ENCODE measurements at regions not wholly inside any gene's neighbourhood (a gene's known extent, or its start where the extent isn't known, plus 50 kb on each side); places are given as distances from the start of the nearest gene placed in this dataset.

DNA sequence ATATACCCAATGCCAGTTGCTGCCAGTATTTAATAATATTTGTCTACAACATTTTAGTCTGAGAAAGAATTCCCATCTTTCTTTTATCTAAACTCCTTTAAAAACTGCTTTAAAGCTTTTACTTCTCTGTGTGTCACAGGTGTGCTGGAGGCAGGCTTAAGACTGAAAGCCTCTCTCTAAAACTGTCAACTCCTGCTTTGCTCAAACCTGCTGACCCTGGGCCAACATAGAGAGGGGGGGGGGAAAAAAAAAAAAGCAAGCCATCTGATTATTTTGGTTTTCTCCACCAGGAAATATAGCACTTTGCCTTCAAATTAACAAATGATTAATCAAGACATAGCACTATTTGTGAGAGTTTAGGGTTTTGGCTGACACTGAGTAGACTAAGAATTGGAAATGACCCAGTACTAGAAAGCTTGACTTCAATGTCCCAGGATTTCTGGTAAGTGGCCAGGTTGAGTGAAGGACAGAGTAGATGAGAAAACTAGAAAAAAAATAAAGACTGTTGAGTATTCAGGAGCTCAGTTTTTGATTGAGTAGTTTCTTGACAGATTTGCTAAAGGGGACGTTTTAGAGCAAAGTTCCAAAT is 357.0 kb upstream of the FLRT2 start:
- DNase-seq (ENCODE audit: low read depth), result no peak
- H3K4me3 ChIP-seq (replicated peaks; ENCODE audit: low read depth, low read length), result no peak overlapping the region
- TF ChIP-seq, protein P1, sequence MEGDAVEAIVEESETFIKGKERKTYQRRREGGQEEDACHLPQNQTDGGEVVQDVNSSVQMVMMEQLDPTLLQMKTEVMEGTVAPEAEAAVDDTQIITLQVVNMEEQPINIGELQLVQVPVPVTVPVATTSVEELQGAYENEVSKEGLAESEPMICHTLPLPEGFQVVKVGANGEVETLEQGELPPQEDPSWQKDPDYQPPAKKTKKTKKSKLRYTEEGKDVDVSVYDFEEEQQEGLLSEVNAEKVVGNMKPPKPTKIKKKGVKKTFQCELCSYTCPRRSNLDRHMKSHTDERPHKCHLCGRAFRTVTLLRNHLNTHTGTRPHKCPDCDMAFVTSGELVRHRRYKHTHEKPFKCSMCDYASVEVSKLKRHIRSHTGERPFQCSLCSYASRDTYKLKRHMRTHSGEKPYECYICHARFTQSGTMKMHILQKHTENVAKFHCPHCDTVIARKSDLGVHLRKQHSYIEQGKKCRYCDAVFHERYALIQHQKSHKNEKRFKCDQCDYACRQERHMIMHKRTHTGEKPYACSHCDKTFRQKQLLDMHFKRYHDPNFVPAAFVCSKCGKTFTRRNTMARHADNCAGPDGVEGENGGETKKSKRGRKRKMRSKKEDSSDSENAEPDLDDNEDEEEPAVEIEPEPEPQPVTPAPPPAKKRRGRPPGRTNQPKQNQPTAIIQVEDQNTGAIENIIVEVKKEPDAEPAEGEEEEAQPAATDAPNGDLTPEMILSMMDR (IDR thresholded peaks at IDR 0.05; ENCODE audit: low read length, missing control alignments), result no peak

DNA sequence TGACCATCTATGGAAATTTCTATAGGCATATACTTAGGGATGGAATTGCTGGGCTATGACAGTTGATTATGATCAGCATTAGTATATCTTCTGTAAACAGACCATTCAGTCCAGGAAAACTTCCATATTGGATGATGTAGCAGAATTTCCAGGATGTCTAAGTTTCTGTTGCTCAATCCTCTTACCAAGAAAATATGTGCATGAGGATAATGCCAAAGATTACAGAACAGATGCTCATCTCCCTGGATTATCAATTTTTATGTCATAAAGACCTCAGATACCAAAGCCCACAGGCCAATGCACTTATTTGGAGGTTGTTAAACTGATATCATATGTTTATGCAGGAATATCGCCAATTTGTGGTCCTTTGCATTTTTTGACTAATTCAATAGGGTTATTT is 354.4 kb upstream of the FLRT2 start:
- H3K4me3 ChIP-seq (replicated peaks; ENCODE audit: low read depth, low read length), result no peak overlapping the region
- TF ChIP-seq, protein P1 (IDR thresholded peaks at IDR 0.05; ENCODE audit: low read length, missing control alignments), result no peak
- peak; percentile 48 for DNase-seq (ENCODE audit: low read depth)

DNA sequence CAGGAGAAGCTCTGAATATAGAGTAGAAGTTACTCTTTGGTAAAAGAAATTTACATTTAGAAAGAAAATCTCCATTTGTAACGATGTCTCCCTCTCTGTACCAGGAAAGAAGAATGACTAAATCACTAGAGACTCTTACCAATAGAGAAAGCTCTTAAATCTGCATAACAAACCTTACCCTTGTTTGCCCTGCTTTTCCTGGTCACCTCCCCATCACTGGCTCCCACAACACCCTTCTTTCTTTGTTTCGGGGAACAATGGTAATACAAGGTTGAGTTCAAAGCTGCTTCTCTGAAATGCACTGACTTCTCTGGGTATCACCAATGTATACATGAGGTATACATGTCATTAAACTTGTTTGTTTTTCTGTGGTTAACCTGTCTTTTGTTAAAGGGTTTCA is 351.1 kb upstream of the FLRT2 start:
- no peak overlapping the region for H3K4me3 ChIP-seq (replicated peaks; ENCODE audit: low read depth, low read length)
- DNase-seq (ENCODE audit: low read depth), result no peak
- TF ChIP-seq, protein P1 (IDR thresholded peaks at IDR 0.05; ENCODE audit: low read length, missing control alignments), result no peak

DNA sequence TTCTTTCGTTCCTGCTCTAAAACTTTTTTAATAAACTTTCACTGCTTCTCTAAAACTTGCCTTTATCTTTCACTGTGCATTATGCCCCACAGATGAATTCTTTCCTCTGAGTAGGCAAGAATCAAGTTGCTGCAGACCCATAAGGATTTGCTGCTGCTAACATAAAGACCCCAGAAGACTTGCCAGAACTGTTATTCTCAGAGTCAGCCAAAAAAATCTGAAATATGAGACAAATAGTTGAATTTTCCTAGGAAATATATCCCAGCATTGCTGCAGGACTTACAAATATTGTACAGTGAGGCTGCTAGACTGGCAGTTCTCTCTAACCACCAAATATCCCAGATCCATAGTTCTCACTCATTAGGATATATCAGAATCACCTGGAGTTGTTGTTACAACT is 349.1 kb upstream of the FLRT2 start:
- DNase-seq (ENCODE audit: low read depth), result no peak
- TF ChIP-seq, protein P1 (IDR thresholded peaks at IDR 0.05; ENCODE audit: low read length, missing control alignments), result no peak

DNA sequence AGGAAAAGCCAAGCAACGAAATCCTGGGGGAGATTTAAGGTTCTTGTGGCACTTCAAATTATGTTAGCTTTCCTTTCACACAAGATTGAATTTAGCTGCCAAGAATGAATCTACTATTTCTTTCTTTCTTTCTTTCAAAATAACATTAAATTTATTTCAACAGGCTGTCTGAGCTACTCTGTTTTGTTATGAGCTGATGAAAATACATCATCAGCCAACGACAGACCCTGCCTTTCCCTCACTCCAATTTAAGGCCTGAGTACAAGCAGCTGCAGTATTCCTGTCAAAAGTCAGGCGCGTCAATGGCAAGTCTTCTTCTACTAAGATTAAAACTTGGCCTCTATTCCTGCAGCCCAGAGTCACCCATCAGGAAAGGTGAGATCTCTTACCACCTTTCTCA is 347.7 kb upstream of the FLRT2 start:
- DNase-seq (ENCODE audit: low read depth), result no peak
- H3K4me3 ChIP-seq (replicated peaks; ENCODE audit: low read depth, low read length), result no peak overlapping the region
- TF ChIP-seq, protein P1 (IDR thresholded peaks at IDR 0.05; ENCODE audit: low read length, missing control alignments), result no peak

More for the DNA sequence above, 349.1 kb upstream of the FLRT2 start:
- H3K4me3 ChIP-seq (replicated peaks; ENCODE audit: low read depth, low read length), result no peak overlapping the region

DNA sequence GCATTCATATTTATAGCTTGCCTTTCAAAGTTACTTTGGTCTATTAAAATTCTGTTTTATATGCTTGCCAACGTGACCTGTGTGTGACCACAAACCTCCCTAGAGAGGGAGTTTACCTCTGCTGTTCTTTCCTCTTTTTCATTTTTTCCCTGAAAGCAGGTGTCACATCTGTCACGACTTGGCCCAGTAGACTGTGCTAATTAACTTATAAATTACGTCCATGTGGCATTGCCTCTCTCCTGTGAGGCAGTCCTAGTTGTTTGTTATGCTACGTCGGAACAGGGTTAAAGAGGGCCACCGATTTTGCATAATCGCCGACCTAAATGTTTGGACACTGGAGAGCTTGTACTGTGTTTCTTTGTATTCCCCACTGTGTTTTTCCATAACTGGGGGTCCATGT is 343.9 kb upstream of the FLRT2 start:
- no peak overlapping the region for H3K4me3 ChIP-seq (replicated peaks; ENCODE audit: low read depth, low read length)
- TF ChIP-seq, protein P1 (IDR thresholded peaks at IDR 0.05; ENCODE audit: low read length, missing control alignments), result no peak
- DNase-seq (ENCODE audit: low read depth), result no peak

DNA sequence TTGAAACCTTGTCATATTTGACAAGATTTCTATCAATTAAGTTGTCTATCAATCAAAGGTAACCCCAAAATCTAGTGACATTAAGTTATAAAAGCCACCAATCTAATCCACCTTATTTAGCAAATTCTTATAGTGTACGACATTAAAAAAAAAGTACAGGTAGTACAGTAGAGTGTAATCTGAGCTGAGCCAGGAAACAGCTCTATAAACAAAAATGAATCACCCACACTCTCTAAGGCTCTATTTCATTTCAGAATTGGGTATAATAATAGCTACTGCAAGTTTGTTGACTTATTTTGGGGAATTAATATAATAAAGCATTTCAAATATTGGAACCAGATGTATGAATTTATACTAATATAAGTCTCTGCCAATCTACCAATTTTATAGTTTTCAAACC is 342.4 kb upstream of the FLRT2 start:
- no peak for DNase-seq (ENCODE audit: low read depth)
- H3K4me3 ChIP-seq (replicated peaks; ENCODE audit: low read depth, low read length), result no peak overlapping the region
- TF ChIP-seq, protein P1 (IDR thresholded peaks at IDR 0.05; ENCODE audit: low read length, missing control alignments), result no peak

Data from fibroblast of pulmonary artery (primary cell).